ENCODE measurements at regions not wholly inside any gene's neighbourhood (a gene's known extent, or its start where the extent isn't known, plus 50 kb on each side); places are given as distances from the start of the nearest gene placed in this dataset.

DNA sequence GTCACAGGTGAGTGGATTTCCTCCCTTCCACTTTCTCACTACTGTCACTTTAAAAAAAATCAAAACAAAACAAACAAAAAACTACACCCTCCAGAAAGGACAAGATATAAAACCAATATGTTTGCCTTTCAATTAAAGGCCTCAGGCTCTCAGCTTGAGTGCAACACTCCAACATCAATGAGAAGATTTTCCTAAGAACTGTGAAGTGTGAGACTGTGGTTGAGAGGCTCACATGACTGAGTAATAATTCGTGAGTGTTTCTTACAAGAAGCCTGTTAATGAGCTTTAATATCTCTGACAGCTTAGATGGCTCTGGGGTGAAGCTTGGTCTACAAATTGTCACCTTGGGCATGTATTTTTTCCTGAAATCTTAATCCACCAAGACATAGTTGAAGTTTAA, 216.1 kb downstream of the ETAA1 start:
- TF ChIP-seq ZFP30 (CRISPR knock-in tag; IDR thresholded peaks at IDR 0.05) (no peak), ARNTL (CRISPR knock-in tag; IDR thresholded peaks at IDR 0.05; ENCODE audit: borderline replicate concordance, low read depth) (no peak), ESRRG (CRISPR knock-in tag; IDR thresholded peaks at IDR 0.05) (no peak), ZC3H10 (CRISPR knock-in tag; IDR thresholded peaks at IDR 0.05) (no peak), CREB5 (CRISPR knock-in tag; IDR thresholded peaks at IDR 0.05; ENCODE audit: low read depth) (no peak), TCF4 (CRISPR knock-in tag; IDR thresholded peaks at IDR 0.05; ENCODE audit: borderline replicate concordance) (no peak), TOX (CRISPR knock-in tag; IDR thresholded peaks at IDR 0.05; ENCODE audit: borderline replicate concordance) (no peak), GLIS3 (CRISPR knock-in tag; IDR thresholded peaks at IDR 0.05) (no peak), SNAI2 (CRISPR knock-in tag; IDR thresholded peaks at IDR 0.05) (no peak)
- TF ChIP-seq, protein P1, sequence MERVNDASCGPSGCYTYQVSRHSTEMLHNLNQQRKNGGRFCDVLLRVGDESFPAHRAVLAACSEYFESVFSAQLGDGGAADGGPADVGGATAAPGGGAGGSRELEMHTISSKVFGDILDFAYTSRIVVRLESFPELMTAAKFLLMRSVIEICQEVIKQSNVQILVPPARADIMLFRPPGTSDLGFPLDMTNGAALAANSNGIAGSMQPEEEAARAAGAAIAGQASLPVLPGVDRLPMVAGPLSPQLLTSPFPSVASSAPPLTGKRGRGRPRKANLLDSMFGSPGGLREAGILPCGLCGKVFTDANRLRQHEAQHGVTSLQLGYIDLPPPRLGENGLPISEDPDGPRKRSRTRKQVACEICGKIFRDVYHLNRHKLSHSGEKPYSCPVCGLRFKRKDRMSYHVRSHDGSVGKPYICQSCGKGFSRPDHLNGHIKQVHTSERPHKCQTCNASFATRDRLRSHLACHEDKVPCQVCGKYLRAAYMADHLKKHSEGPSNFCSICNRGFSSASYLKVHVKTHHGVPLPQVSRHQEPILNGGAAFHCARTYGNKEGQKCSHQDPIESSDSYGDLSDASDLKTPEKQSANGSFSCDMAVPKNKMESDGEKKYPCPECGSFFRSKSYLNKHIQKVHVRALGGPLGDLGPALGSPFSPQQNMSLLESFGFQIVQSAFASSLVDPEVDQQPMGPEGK (CRISPR knock-in tag; IDR thresholded peaks at IDR 0.05; ENCODE audit: borderline replicate concordance), result no peak
